ENCODE measurements at regions not wholly inside any gene's neighbourhood (a gene's known extent, or its start where the extent isn't known, plus 50 kb on each side); places are given as distances from the start of the nearest gene placed in this dataset.

DNA sequence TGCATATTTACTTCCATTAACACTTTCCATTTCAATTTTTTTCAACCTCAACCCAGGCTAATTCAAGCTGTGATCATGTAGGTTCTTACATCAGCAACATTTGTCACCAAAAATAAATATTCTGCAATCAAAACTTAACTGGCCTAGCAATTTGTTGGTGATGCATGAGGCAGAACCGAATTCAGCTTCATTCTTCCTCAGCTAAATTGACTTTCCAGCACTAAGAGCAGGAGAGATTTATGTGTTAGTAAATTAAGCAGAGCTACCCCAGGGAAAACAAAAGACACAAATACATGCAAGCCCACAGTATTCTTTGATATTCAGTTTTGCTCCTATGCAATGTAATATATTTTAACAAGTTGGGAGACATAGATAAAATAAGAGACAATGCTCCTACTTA, 208.7 kb upstream of the NDST3 start:
- no peaks in the 10 kb centered on the region for H3K4me1 ChIP-seq (ENCODE audit: insufficient read depth, low read length, poor library complexity, severe bottlenecking)
- no peaks in the 10 kb centered on the region for H3K79me2 ChIP-seq (ENCODE audit: insufficient read depth, low read length)
- no peaks in the 10 kb centered on the region for H3K36me3 ChIP-seq (ENCODE audit: insufficient read depth, low read length)
- TF ChIP-seq EZH2phosphoT487 (IDR thresholded peaks at IDR 0.05; ENCODE audit: borderline replicate concordance), result no peak
- TF ChIP-seq, protein P1, sequence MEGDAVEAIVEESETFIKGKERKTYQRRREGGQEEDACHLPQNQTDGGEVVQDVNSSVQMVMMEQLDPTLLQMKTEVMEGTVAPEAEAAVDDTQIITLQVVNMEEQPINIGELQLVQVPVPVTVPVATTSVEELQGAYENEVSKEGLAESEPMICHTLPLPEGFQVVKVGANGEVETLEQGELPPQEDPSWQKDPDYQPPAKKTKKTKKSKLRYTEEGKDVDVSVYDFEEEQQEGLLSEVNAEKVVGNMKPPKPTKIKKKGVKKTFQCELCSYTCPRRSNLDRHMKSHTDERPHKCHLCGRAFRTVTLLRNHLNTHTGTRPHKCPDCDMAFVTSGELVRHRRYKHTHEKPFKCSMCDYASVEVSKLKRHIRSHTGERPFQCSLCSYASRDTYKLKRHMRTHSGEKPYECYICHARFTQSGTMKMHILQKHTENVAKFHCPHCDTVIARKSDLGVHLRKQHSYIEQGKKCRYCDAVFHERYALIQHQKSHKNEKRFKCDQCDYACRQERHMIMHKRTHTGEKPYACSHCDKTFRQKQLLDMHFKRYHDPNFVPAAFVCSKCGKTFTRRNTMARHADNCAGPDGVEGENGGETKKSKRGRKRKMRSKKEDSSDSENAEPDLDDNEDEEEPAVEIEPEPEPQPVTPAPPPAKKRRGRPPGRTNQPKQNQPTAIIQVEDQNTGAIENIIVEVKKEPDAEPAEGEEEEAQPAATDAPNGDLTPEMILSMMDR (conservative IDR thresholded peaks at IDR 0.05; ENCODE audit: low read length), result no peak
- H3K4me3 ChIP-seq (ENCODE audit: low read length, poor library complexity, severe bottlenecking), result no peak overlapping the region
- no peaks in the 10 kb centered on the region for H4K20me1 ChIP-seq (ENCODE audit: insufficient read depth, low read length, poor library complexity, severe bottlenecking)
- no peaks in the 10 kb centered on the region for H3F3A ChIP-seq (ENCODE audit: low read depth)
- no peak overlapping the region for H3K9ac ChIP-seq (ENCODE audit: low read depth, low read length, poor library complexity, severe bottlenecking)
- no peak overlapping the region for H3K4me2 ChIP-seq (ENCODE audit: low read depth, low read length, poor library complexity, severe bottlenecking)
- no peaks in the 10 kb centered on the region for H3K9me2 ChIP-seq (replicated peaks; ENCODE audit: low read depth, low read length)
- H3K27me3 ChIP-seq (ENCODE audit: insufficient read depth, low read length, poor library complexity, severe bottlenecking), result no peaks in the 10 kb centered on the region
- no peak overlapping the region for H2AFZ ChIP-seq (ENCODE audit: low read length)
- H3K9me3 ChIP-seq (ENCODE audit: insufficient read depth, low read depth, low read length), result no peaks in the 10 kb centered on the region

DNA sequence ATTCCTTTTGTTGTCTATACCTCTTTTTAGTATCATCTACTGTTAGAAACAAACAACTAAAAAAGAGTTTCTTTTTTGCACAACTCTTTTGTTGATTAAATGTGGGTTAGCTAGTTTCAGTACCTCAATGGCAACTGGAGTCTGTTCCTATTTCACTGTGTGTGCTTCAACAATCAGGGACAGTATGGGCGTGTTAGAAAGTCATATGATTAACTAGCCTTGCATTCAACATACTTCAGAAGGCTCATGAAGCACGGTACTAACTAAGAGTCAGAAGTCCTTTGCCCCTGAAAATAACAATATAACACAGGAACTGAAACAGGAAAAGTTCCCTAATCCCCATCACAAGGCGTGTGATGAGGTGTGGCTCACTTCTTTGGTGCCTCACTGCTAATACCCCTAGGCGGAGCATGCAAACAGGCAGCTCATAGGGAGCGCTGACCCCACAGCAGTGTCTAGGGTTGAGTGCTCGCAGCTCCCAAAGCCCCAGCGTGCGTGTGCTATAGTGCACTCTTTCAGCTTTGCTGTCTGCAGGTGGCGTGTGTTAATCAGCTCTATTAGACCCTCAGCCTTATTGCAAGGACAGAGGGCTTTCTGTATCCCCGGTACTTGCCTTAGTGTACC, 203.1 kb upstream of the NDST3 start:
- H3K9me2 ChIP-seq (replicated peaks; ENCODE audit: low read depth, low read length), result no peaks in the 10 kb centered on the region
- H3K27me3 ChIP-seq (ENCODE audit: insufficient read depth, low read length, poor library complexity, severe bottlenecking), result no peaks in the 10 kb centered on the region
- no peaks in the 10 kb centered on the region for H3K36me3 ChIP-seq (ENCODE audit: insufficient read depth, low read length)
- H2AFZ ChIP-seq (ENCODE audit: low read length), result no peak overlapping the region
- no peaks in the 10 kb centered on the region for H3F3A ChIP-seq (ENCODE audit: low read depth)
- no peak overlapping the region for H3K4me3 ChIP-seq (ENCODE audit: low read length, poor library complexity, severe bottlenecking)
- no peaks in the 10 kb centered on the region for H3K79me2 ChIP-seq (ENCODE audit: insufficient read depth, low read length)
- no peak for TF ChIP-seq EZH2phosphoT487 (IDR thresholded peaks at IDR 0.05; ENCODE audit: borderline replicate concordance)
- TF ChIP-seq, protein P1 (conservative IDR thresholded peaks at IDR 0.05; ENCODE audit: low read length), result no peak
- H3K4me1 ChIP-seq (ENCODE audit: insufficient read depth, low read length, poor library complexity, severe bottlenecking), result no peaks in the 10 kb centered on the region
- H3K9ac ChIP-seq (ENCODE audit: low read depth, low read length, poor library complexity, severe bottlenecking), result no peak overlapping the region
- no peak overlapping the region for H3K4me2 ChIP-seq (ENCODE audit: low read depth, low read length, poor library complexity, severe bottlenecking)
- no peaks in the 10 kb centered on the region for H4K20me1 ChIP-seq (ENCODE audit: insufficient read depth, low read length, poor library complexity, severe bottlenecking)
- H3K9me3 ChIP-seq (ENCODE audit: insufficient read depth, low read depth, low read length), result no peaks in the 10 kb centered on the region

DNA sequence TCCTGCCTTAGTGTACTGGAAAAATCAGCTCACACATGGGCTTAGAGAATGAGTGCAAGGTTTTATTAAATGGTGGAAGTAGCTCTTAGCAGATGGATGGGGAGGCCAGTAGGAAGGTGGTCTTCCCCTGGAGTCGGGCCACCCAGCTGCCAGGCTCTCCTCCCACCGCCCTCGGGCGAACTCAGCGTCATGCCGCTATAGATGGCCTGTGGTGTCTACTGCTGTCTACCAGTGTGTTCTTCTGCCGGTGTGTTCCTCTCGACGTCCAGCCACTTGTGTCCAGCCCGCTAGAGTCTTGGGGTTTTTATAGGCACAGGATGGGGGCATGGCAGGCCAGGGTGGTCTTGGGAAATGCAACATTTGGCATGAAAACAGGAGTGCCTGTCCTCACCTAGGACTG, 198.7 kb upstream of the NDST3 start:
- H3K4me3 ChIP-seq (ENCODE audit: low read length, poor library complexity, severe bottlenecking), result no peak overlapping the region
- no peak overlapping the region for H2AFZ ChIP-seq (ENCODE audit: low read length)

More for the DNA sequence above, 198.7 kb upstream of the NDST3 start:
- Histone ChIP-seq H3K4me1 (ENCODE audit: insufficient read depth, low read length, poor library complexity, severe bottlenecking) (no peaks in the 10 kb centered on the region), H3K9me3 (ENCODE audit: insufficient read depth, low read depth, low read length) (no peaks in the 10 kb centered on the region), H4K20me1 (ENCODE audit: insufficient read depth, low read length, poor library complexity, severe bottlenecking) (no peaks in the 10 kb centered on the region), H3K9me2 (replicated peaks; ENCODE audit: low read depth, low read length) (no peaks in the 10 kb centered on the region), H3K9ac (ENCODE audit: low read depth, low read length, poor library complexity, severe bottlenecking) (no peak overlapping the region), H3F3A (ENCODE audit: low read depth) (no peaks in the 10 kb centered on the region), H3K36me3 (ENCODE audit: insufficient read depth, low read length) (no peaks in the 10 kb centered on the region), H3K27me3 (ENCODE audit: insufficient read depth, low read length, poor library complexity, severe bottlenecking) (no peaks in the 10 kb centered on the region), H3K79me2 (ENCODE audit: insufficient read depth, low read length) (no peaks in the 10 kb centered on the region), H3K4me2 (ENCODE audit: low read depth, low read length, poor library complexity, severe bottlenecking) (no peak overlapping the region)
- TF ChIP-seq, protein P1 (conservative IDR thresholded peaks at IDR 0.05; ENCODE audit: low read length), result no peak
- no peak for TF ChIP-seq EZH2phosphoT487 (IDR thresholded peaks at IDR 0.05; ENCODE audit: borderline replicate concordance)
